WTC11 (cell line): ENCODE measurements at regions not wholly inside any gene's neighbourhood (a gene's known extent, or its start where the extent isn't known, plus 50 kb on each side); places are given as distances from the start of the nearest gene placed in this dataset.

Source experiments
- ATF2 ChIP-seq: sonication (generic); formaldehyde crosslinking; IDR thresholded peaks from 2 replicates; pipeline ENCODE4 v1.8.1; 2022; ENCODE audit warnings: low read depth, missing genetic modification reagents, borderline replicate concordance
- FOXK1 ChIP-seq: sonication (generic); formaldehyde crosslinking; IDR thresholded peaks from 2 replicates; pipeline ENCODE4 v1.8.0; 2022; ENCODE audit warnings: mild to moderate bottlenecking, moderate library complexity, missing genetic modification reagents
- NR1H2 ChIP-seq: sonication (generic); formaldehyde crosslinking; IDR thresholded peaks from 2 replicates; pipeline ENCODE4 v1.9.0; 2021; ENCODE audit warnings: mild to moderate bottlenecking, moderate library complexity, missing genetic modification reagents
- OVOL2 ChIP-seq: fragments of 250-450 bp; sonication (Bioruptor Pico); IDR thresholded peaks from 2 replicates; pipeline ENCODE4 v1.9.0; 2021; ENCODE audit warnings: mild to moderate bottlenecking, borderline replicate concordance
- SMAD3 ChIP-seq: sonication (generic); formaldehyde crosslinking; IDR thresholded peaks from 2 replicates; pipeline ENCODE4 v1.8.0; 2022; ENCODE audit warnings: missing genetic modification reagents, mild to moderate bottlenecking, borderline replicate concordance
- SP1 ChIP-seq: sonication (generic); formaldehyde crosslinking; conservative IDR thresholded peaks from 2 replicates; pipeline ENCODE4 v1.8.1; 2022; ENCODE audit warnings: missing genetic modification reagents
- TEAD1 ChIP-seq: sonication (generic); formaldehyde crosslinking; IDR thresholded peaks from 2 replicates; pipeline ENCODE4 v1.8.0; 2022; ENCODE audit warnings: mild to moderate bottlenecking, missing genetic modification reagents
- ZBTB21 ChIP-seq: sonication (generic); formaldehyde crosslinking; IDR thresholded peaks from 2 replicates; pipeline ENCODE4 v1.8.1; 2023; ENCODE audit warnings: mild to moderate bottlenecking, missing genetic modification reagents, borderline replicate concordance
- ZNF121 ChIP-seq: sonication (generic); formaldehyde crosslinking; IDR thresholded peaks from 2 replicates; pipeline ENCODE4 v1.8.0; 2023; ENCODE audit warnings: missing genetic modification reagents
- ZNF138 ChIP-seq: sonication (generic); formaldehyde crosslinking; conservative IDR thresholded peaks from 2 replicates; pipeline ENCODE4 v1.8.1; 2022; ENCODE audit warnings: mild to moderate bottlenecking, moderate library complexity, missing genetic modification reagents

- TF ChIP-seq OVOL2 (CRISPR knock-in tag), result no peak
- TF ChIP-seq ATF2 (CRISPR knock-in tag), result no peak
- TF ChIP-seq ZBTB21 (CRISPR knock-in tag), result no peak
- TF ChIP-seq TEAD1 (CRISPR knock-in tag), result no peak
- no peak for TF ChIP-seq SMAD3 (CRISPR knock-in tag)
- TF ChIP-seq ZNF138 (CRISPR knock-in tag), result no peak
- TF ChIP-seq SP1 (CRISPR knock-in tag), result no peak
- TF ChIP-seq FOXK1 (CRISPR knock-in tag), result no peak
- no peak for TF ChIP-seq ZNF121
- TF ChIP-seq NR1H2 (CRISPR knock-in tag), result no peak
Measured at GRCh38 chr5:115348175-115348574, 51.7 kb upstream of the CCDC112 start (continued).
